BJ (cell line): ENCODE measurements at regions not wholly inside any gene's neighbourhood (a gene's known extent, or its start where the extent isn't known, plus 50 kb on each side); places are given as distances from the start of the nearest gene placed in this dataset.

Experiments
- CTCF ChIA-PET: fragments of 350-600 bp; formaldehyde crosslinking; extraction: SDS; loops from one replicate; lab custom pipeline; 2021; ENCODE audit warnings: antibody characterized with exemption, inconsistent platforms; lab: Yijun Ruan, JAX
- POLR2A ChIA-PET: fragments of 300-600 bp; sonication (Branson Sonifier 250); formaldehyde crosslinking; extraction: SDS; loops from one replicate; lab custom pipeline; 2021; ENCODE audit warnings: antibody characterized with exemption; lab: Charles Lee
- DNase-seq: peaks from one replicate; pipeline ENCODE4 v3.0.0-alpha.2; 2011; ENCODE audit warnings: low read depth
- H3K27me3 ChIP-seq: 2 replicates; pipeline ENCODE4 v1.6.0; 2011; ENCODE audit warnings: low read length; ENCODE audit not compliant: control insufficient read depth, insufficient read depth
- H3K36me3 ChIP-seq: 2 replicates; pipeline ENCODE4 v1.5.1; 2011; ENCODE audit warnings: low read length; ENCODE audit not compliant: control insufficient read depth, insufficient read depth
- H3K4me3 ChIP-seq: 2 replicates; pipeline ENCODE4 v1.5.1; 2011; ENCODE audit warnings: low read depth, mild to moderate bottlenecking, control low read depth, low read length
- CTCF ChIP-seq: IDR thresholded peaks from 2 replicates; pipeline ENCODE4 v1.5.1; 2011; ENCODE audit warnings: low read depth, mild to moderate bottlenecking, control low read depth, inconsistent platforms, low read length, moderate library complexity; ENCODE audit not compliant: insufficient read depth

DNA sequence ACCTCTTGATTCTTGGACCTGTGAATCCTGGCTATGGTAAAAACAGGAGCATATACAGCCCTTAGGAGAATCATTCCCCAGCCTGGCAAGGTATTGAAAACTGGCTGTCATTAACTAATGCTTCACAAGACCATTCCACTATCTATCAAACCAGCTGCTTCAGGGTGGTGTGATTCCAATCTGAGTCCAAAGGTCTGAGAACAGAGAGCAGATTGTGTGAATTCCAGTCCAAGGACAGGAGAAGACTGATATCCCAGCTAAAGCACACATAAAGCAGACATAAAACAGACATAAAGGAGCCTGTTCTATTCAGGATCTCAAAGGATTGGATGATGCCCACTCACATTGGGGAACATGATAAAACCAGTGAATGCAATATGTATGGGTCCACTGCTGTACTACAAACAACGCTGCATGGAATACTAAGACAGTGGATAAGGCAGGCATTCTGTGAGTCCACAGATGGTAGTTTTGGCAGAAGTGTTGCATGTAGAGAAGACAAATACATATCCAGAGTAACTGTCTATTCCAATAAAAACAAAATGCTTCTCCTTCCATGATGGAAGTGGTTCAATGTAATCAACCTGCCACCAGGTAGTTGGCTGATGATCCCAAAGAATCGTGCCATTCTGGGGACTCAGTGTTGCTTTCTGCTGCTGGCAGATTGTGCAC lies 363.9 kb downstream of the KCNJ3 start:
- H3K36me3 ChIP-seq: no peaks in the 10 kb centered on the region
- DNase-seq: no peak
- no peak overlapping the region for H3K4me3 ChIP-seq
- no peak for TF ChIP-seq CTCF
- no peaks in the 10 kb centered on the region for H3K27me3 ChIP-seq
- POLR2A ChIA-PET: no interaction called here
- CTCF ChIA-PET: no interaction called here

DNA sequence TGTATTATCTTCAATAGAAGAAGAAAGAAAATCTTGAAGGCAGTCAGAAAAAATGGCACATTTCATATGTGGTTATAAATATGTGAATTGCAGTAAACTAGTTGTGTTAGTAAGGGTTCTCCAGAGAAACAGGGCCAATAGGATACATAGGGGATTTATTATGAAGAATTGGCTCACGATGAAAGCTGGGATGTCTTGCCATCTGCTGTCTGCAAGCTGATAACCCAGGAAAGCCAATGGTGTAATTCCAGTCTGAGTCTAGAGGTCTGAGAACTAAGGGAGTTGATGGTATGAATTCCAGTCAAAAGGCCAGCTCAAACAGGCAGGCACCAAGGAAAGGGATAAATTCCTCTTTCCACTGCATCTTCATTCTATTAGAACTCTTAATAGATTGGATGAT lies 362.4 kb downstream of the KCNJ3 start:
- ChIA-PET POLR2A (no interaction called here), CTCF (no interaction called here)
- TF ChIP-seq CTCF: no peak
- H3K27me3 ChIP-seq: no peaks in the 10 kb centered on the region
- H3K4me3 ChIP-seq: no peak overlapping the region
- no peaks in the 10 kb centered on the region for H3K36me3 ChIP-seq
- no peak for DNase-seq

- POLR2A ChIA-PET: no interaction called here
- no peak for TF ChIP-seq CTCF
- Histone ChIP-seq H3K27me3 (no peaks in the 10 kb centered on the region), H3K4me3 (no peak overlapping the region), H3K36me3 (no peaks in the 10 kb centered on the region)
- DNase-seq: no peak
- CTCF ChIA-PET: no interaction called here
These were observed 356.2 kb downstream of the KCNJ3 start for GRCh38 chr2:155054712-155055111.

DNA sequence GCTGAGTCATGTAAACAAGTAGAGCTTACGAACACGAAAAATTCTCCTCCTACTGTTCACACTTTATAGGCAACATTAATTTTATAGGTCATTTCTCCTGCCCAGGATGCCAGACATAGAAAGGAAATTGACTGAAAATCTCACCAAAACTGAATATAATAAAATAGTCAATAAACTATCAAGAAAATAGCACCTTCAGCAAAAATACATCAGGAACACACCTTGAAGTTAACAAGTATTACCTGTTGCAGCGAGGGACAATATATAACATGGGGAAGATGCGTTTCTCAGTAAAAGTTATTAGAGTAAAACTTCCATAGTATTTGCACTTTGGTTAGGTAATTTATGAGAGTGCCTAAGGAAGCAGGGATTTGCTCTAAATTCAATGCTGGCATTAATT lies 344.6 kb downstream of the KCNJ3 start:
- Histone ChIP-seq H3K27me3 (no peaks in the 10 kb centered on the region), H3K4me3 (no peak overlapping the region), H3K36me3 (no peaks in the 10 kb centered on the region)
- ChIA-PET POLR2A (no interaction called here), CTCF (no interaction called here)
- DNase-seq: no peak
- no peak for TF ChIP-seq CTCF

DNA sequence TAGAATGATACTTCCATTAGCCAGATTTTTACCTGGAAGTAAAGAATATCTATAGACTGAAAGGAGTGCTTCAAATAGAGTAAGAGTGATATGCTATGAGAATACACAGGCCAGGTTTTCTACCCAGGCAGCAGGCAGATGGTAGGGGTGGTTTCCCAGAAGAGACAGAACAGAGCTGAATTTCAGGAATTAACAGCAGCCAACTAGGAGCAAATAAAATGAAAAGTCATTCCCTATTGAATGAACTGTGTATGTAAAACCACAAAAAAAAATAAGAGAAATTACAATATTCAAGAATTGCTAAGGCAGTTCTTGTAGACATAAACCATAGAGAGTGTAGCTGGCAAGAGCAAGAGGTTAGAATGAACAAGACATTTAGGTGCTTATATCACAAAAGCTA lies 336.8 kb downstream of the KCNJ3 start:
- no peaks in the 10 kb centered on the region for H3K36me3 ChIP-seq
- no peak for TF ChIP-seq CTCF
- CTCF ChIA-PET: no interaction called here
- H3K4me3 ChIP-seq: no peak overlapping the region
- POLR2A ChIA-PET: no interaction called here
- no peaks in the 10 kb centered on the region for H3K27me3 ChIP-seq
- no peak for DNase-seq
